Caki2 (cell line): ENCODE measurements at regions not wholly inside any gene's neighbourhood (a gene's known extent, or its start where the extent isn't known, plus 50 kb on each side); places are given as distances from the start of the nearest gene placed in this dataset.
A peak's percentile ranks its signal among the peaks of the same experiment; 100 is the strongest.
"Not testable (repeated sequence)": the region's sequence is repeated elsewhere in the genome, so short reads cannot be mapped to it uniquely, and the experiment has no call there.

Experiments
- DNase-seq: peaks from one replicate; pipeline ENCODE4 v3.0.0-alpha.2; 2015; ENCODE audit warnings: low read depth
- in situ Hi-C: cut with HindIII; loops from 2 replicates; pipeline ENCODE4 v1.10.0; 2016; ENCODE audit warnings: low sequenced_read_pairs, low pct_unique_long_range_greater_than_20kb, mixed read lengths

DNA sequence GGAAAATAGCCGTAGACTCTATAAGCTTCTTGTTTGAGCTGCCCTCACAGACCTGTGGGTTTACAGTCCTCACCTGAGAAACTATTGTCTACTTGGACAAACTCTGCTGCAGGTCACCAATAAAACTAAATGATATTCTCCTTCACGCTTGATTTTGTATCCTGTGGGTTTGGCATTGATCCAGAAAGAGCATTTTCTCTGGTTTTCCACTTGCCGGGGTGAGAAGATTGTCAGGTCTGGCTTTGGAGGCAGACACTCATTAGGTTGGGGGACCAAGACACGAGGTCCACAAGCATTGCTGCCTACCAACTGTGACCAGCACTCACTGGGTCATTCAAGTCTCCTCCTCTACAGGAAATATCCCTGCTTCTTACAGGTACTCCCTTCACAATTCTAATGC is 68.5 kb downstream of the CDC14C start:
- in situ Hi-C loops, result no loop called here
- DNase-seq, result peak; percentile 50

DNA sequence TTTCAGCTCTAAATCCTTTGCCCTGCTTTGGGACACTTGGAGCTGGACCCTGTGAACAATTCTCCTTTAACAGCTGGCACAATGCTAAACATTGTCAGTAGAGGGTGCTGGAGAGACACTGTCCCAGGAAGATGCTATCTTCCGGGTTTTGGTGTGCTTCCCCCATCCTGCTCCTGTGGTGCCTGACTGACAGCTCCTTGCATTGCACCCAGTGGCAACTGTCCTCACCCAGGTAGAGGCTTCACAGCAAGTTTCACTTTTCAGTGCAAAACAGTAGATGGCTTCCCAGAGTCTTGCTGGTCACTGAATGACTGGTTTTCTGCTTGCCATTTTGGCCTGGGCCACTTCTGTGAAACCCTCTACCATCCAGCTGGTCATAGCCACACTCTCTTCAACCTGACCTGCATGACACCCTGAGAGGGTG is 77.3 kb downstream of the CDC14C start:
- DNase-seq, result peak; percentile 49
- in situ Hi-C loops, result no loop called here

DNA sequence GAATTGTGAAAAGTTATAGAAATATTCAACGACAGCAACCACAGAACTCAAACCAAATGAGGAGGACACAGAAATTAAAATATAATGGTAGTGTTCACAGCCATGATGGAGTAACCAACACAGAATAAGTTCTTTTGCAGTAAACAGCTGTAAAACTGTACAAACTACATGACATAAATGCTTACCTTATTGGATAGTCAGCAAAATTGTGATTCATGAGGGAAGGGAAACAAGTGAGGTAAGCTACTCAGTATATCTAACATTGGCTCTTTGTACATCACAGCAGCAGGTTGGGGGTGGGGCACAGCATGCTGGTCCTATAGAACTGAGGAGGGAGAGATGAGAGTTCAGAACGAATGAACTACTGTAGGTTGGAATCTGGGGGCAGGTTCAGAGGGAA is 86.4 kb downstream of the CDC14C start:
- in situ Hi-C loops, result no loop called here
- no peak for DNase-seq

DNA sequence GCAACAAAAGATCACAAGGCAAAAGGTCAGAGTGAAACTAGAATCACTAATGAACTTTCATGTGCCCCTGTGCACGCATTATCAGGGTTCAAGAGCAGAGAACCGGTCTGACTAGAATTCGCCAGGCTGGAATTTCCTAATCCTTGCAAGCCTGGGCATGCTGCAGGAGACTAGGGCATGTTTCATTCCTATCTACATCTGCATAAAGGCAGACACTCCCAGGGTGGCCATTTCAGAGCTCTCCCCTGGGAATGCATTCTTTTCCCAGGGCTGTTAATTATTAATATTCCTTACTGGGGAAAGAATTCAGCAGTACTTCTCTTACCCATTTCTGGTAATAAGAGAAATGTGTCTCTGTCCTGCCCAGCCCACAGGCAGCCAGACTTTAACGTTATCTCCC is 90.5 kb downstream of the CDC14C start:
- peak; percentile 61 for DNase-seq
- in situ Hi-C loops, result no loop called here

DNA sequence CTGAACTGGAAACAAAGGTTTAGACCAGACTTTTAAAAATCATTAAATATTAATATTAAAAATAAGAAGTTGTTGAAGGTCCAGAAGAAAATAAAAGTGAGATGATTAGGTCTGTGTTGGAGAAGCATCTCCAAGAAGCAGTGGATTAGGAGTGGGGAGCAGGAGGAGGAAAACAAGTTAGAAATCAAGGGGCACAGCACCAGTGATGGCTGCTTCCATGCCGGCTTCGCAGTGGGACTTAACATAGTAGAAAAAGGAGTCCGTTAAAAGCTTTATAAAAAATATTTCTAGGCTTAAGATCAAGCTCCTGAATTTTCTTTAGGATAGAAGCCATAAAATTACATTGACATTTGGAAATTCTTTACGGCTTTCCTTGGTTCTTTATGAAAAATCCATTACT is 95.8 kb downstream of the CDC14C start:
- DNase-seq, result no peak
- in situ Hi-C loops, result no loop called here

DNA sequence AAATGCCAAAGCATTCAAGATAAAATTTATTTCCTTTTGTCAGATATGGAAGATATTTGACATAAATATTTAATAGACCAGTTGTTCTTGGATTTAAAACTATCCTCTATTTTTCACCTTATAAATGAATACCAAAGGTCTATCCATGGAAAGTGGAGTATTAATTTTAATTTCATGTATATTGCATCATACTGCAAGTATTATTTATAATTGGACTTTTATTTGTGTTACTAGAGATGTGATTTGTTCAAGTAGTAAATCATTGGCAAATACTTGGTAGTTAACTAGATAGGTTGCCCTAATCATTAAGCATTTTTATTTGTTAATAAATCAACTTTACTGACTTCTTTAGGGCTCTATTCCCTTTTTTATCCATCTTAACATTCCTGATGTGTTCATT is 98.1 kb downstream of the CDC14C start:
- in situ Hi-C loops, result no loop called here
- DNase-seq, result no peak

DNA sequence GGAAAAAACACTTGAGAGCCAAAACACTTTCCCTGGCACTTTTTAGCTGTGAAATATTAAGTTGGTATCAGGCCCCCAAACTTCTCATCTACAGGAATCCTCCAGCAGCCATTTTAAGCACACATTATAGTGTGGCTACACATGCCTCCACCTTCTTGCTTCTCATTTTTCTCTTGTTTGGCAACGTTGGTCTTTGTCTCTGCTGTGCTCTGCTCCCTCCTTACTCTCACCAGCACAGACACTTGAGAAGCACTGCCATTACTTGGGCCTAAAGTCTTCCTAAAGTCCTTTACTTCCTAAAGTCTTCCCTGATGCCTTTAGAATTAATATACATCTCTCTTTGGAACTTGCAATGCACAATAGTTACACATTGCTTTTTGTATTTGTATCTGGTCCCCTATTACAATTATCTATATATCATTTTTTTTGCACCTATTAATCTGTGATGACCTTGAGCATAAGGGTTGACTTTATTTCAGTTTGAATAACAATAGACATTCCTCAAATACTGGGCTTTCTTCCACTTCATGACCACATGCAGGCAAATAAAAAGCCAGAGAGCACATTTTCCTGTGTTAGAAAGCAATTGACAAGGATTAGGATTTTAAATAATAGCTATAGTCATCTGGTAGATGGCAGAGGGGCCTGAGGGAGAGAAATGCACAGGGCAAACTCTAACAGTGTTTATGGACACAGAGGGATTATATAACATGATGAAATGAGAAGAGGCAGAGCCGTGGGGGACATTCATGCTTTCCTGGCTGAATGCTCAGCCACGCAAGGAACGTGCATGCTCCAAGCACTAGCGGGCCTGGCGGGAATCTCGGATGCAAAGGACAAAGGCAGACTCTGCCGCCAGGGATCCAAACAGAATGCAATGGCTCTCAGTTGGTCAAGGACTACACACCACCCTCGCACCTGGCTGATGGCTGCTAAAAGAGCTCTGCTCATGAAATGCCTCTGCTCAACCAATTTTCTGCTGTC is 99.3 kb downstream of the CDC14C start:
- DNase-seq, result no peak
- in situ Hi-C loops, result no loop called here

DNA sequence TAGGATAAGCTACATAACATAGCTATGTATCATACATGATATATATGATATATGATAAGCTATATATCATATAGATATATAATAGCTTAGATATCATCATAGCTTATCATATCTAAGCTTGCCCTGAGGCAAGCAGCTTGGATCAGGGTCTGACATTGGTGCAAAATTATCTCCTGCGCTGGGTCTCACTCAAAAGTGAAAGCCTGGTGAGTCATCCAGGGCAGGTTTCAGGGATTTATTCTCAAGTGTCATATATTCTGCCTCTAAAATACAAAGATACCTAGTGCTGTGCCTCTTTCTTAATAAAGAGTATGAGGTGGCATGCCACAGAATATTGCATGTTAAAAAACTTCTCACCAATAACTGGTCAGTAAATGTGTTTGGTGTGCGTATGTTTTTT is 105.9 kb downstream of the CDC14C start:
- in situ Hi-C loops, result no loop called here

DNA sequence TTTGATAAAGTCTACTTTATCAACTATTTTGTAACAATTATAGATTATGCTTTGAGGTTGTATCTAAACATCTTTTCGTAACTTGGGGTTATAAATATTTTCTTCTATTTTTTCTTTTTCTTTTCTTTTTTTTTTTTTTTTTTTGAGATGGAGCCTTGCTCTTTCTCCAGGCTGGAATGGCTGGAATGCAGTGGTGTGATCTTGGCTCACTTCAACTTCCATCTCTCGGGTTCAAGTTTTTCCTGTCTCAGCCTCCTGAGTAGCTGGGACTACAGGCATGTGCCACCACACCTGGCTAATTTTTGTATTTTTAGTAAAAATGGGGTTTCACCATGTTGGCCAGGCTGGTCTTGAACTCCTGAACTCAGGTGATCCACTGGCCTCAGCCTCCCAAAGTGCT is 108.8 kb downstream of the CDC14C start:
- in situ Hi-C loops, DNase-seq: not testable (repeated sequence)

More for the DNA sequence above, 105.9 kb downstream of the CDC14C start:
- DNase-seq, result no peak

DNA sequence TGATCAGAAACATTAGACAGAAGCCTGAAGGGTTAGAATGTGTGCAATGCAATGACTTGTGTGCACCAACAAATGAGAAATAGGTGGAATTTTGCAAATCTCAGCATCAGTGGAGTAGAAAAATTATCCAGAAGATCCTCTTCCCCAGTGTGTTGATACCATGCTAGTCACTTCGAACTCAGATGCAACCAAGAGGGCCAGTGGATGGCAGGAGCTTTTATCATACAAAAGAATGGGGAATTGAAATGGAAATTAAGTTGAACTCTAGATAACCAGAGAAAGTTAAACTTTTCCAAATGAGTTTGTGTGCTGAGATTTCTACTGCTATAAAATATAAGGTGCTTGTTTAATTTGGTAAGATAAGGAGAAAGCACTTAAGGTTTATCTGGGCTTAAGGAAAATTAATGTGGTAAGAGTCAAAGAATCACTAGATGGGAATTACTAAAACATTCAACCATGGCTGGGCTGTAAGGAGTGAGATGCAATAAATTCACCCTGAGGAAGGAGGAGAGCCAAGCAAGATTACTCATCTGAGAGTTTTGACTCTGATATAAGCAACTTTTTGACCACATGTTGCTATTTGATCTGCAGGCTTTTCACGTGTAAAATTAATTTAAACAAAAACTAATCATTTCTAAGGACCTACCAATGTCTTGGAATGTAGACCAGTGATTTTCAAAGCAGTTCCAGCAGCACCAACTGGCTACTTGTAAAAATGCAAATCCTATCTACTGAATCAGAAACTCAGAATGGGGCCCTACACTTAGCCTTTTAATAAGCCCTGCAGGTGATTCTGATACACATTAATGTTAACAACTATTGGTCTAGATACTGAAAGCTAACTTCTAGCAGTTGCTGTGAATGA is 113.2 kb downstream of the CDC14C start:
- in situ Hi-C loops, result no loop called here
- DNase-seq, result no peak

DNA sequence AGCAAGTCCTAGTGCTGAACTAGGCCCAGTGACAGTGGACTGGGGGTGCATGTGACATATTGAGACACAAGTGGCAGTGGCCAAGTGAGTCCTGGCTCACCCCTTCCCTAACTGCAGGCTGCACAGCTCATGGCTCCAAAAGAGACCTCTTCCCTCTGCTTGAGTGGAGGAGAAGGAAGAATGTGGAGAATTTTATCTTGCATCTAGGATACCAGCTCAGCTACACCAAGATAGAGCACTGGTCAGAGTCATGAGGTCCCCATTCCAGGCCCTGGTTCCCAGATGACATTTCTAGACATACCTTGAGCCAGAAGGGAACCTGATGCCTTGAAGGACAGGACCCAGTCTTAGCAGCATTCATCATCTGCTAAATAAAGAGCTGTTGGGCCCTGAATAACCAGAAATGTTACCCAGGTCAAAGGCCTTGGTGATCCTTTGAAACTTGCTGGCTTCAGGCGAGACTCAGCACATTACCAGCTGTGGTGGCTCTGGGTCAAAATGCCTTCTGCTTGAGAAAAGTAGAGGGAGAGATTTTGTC is 114.5 kb downstream of the CDC14C start:
- DNase-seq, result no peak
- in situ Hi-C loops, result no loop called here

DNA sequence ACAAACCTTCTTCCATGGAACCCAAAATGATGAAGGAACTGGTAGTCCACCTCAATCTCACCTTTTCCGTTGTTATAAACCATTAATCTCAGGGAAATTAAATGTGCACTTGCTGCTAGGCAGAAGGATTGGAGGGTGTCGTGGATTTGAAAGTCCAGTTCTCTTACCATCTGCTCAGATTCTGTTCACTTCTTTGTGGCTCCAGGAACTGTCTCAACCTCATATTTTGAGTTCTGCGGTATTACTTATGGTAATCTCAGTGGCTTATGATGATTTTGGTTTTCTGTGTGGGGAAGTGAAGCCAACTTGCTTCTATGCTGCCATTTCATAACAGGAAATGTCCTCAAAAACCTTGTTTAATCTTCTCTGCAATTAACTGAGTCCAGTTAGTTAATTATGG is 136.4 kb downstream of the CDC14C start:
- no peak for DNase-seq
- in situ Hi-C loops, result no loop called here

DNA sequence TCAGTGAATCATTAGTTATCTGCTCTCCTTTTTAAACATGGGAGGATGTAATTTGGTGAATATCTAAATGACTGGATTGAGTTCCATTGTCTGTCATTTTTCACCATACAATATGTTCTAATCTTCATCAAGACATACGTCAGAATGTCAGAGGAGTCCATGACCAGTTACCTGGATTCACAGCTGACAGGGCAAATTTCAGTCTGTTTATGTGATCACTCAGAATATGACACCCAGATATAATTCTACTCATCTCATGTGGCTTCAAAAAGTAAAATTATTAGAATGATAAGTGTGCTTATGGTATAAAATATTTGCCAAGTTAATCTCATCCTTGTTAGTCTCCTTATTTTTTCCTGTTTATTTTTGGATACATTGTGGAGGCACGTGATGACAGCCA is 150.2 kb downstream of the CDC14C start:
- DNase-seq, result no peak
- in situ Hi-C loops, result no loop called here

DNA sequence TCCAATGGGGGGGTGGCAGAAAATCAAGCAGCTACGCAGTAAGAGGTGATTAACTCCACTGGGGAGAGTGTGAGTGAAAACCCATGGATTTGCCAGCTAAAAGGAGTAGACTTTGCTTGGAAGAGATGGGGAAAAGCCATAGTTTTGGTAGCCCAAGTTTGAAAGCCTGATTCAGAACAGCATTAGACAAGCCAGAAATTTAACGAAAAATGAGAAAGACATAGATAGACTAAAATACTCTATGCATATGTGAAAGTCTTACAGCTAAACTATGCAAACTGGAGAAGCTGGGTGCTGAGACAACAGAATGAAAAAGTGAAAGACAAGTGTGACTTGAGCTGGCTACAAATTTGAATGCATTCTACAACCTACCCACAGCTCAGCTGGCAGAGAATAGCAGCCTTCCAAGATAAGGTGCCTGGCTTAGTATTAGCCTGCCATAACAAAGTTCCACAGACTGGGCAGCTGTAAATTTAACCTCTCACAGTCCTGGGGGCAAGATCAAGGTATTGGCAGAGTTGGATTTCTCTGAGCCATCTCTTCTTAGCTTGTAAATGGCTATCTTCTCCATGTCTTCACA is 156.6 kb downstream of the CDC14C start:
- DNase-seq, result no peak
- in situ Hi-C loops, result no loop called here

DNA sequence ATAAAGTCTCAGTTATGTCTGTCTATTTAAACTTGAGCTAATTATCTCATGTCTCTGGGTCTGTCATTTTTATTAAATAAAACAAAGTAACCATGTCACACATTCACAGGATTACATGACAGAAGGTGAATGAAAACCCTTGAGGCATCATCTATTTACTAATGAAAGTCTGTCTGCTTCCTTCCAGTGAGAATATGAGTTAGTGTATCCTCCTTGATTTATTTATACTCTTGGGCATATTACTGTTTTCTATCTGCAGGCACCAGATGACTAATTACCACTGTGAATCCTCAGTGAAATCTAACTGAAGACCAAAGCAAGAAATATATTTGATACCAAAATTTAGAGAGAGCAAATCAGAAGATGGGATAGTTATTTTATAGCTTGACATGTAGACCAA is 163.7 kb downstream of the CDC14C start:
- DNase-seq, result no peak
- in situ Hi-C loops, result no loop called here

DNA sequence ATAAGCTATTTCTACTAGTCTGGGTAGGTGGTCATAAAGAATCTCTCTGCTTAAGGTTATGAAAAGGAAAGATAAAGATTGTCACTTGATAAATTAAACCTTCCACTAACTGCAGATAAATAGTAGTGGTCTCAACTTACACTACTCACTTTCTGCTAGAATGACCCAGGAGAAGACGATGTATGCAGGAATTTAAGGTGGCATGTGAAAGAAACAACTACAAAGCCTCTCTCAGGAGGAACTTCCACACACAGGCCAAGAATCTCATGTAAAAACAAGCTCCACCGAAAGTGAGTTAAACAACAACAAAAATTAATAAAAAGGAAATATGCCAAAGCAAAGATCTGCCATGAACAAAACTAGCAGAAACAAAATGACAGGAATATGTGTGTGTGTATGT is 165.4 kb downstream of the CDC14C start:
- in situ Hi-C loops, result no loop called here
- DNase-seq, result no peak

DNA sequence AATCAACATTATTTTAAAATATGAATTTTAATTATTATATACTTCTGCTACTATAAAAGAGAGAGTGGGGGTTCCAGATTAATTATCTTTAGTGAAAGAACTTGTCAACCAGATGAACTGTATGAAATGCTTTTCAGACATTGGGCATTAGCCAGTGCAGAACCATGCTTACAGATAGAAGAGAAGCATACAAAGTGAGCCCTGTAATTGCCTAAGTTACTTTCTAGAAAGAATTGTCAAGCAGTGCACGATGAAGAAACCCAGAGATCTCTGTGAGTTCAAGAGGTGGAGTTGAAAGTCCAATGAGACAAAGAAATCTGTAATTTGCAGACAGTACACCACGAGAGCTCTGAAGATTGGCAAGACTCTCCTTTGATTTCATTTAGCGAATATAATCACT is 166.7 kb downstream of the CDC14C start:
- in situ Hi-C loops, result no loop called here
- no peak for DNase-seq

DNA sequence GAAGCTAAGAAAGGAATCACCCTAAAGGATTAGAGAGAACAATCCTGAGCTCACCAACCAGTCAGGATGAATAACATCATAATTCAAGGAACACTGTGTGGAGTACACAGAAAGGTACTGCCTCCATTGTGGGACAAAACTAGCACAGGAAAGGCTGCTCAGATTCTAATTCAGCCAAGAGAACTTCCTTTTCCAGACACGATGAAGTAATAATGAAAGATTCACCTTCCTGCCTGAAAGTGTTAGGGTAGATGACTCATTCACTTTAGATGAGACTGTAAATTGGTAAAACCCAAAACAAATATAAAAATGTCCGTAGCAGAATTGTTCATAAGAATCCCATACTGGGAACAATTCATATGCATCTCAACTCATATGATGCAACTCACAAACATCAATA is 167.2 kb downstream of the CDC14C start:
- in situ Hi-C loops, result no loop called here

DNA sequence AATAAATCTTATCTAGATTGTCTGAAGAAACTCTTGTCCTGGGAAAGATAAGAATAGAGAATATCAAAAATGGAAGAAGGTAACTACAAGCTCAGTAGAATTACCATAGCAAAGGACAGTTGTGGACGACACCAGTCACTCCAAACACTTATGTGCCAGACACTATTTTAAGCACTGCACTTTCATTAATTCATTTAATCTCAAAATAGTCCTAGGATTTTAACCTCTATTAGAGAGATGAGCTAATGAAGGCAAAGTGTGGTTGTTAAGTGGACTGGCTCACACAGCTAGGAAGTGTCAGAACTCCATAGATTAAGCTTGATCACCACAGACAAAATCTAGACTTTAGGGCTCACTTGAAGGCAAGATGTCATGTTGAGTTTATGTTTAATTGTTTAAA is 168.9 kb downstream of the CDC14C start:
- DNase-seq, result no peak
- in situ Hi-C loops, result no loop called here

More for the DNA sequence above, 167.2 kb downstream of the CDC14C start:
- DNase-seq, result no peak
